ENCODE measurements at regions not wholly inside any gene's neighbourhood (a gene's known extent, or its start where the extent isn't known, plus 50 kb on each side); places are given as distances from the start of the nearest gene placed in this dataset.

- TF ChIP-seq CTCF (conservative IDR thresholded peaks at IDR 0.05; ENCODE audit: low read depth, low read length), result no peak
- no peak for TF ChIP-seq MXI1 (IDR thresholded peaks at IDR 0.05; ENCODE audit: borderline replicate concordance, low read depth, low read length)
- TF ChIP-seq MAZ (IDR thresholded peaks at IDR 0.05; ENCODE audit: borderline replicate concordance, low read depth, low read length), result no peak
- TF ChIP-seq RFX5 (IDR thresholded peaks at IDR 0.05; ENCODE audit: low read depth, low read length), result no peak
- TF ChIP-seq ELK1 (IDR thresholded peaks at IDR 0.05; ENCODE audit: borderline replicate concordance, low read depth, low read length), result no peak
- TF ChIP-seq RCOR1 (IDR thresholded peaks at IDR 0.05; ENCODE audit: insufficient replicate concordance, low read length), result no peak
- TF ChIP-seq POLR2A (IDR thresholded peaks at IDR 0.05; ENCODE audit: low read depth, low read length), result no peak
- TF ChIP-seq SMC3 (IDR thresholded peaks at IDR 0.05; ENCODE audit: low read depth, low read length), result no peak
- TF ChIP-seq RAD21 (IDR thresholded peaks at IDR 0.05; ENCODE audit: low read length), result no peak
- no peak for TF ChIP-seq BHLHE40 (IDR thresholded peaks at IDR 0.05; ENCODE audit: low read depth, low read length)
- no peak for TF ChIP-seq FOS (IDR thresholded peaks at IDR 0.05; ENCODE audit: low read depth, low read length)
- TF ChIP-seq NFE2L2 (IDR thresholded peaks at IDR 0.05; ENCODE audit: low read depth, low read length), result no peak
- TF ChIP-seq CEBPB (IDR thresholded peaks at IDR 0.05; ENCODE audit: low read depth, low read length), result no peak
- no peak for TF ChIP-seq MAFK (IDR thresholded peaks at IDR 0.05; ENCODE audit: low read depth, low read length)
Observed at GRCh38 chr22:48513929-48514328, 1313.7 kb downstream of the BRD1 start.

All from IMR-90 (cell line).